Daoy (cell line): ENCODE measurements at regions not wholly inside any gene's neighbourhood (a gene's known extent, or its start where the extent isn't known, plus 50 kb on each side); places are given as distances from the start of the nearest gene placed in this dataset.
A peak's percentile ranks its signal among the peaks of the same experiment; 100 is the strongest.

Experiments
- DNase-seq: peaks from one replicate; pipeline ENCODE4 v3.0.0-alpha.2; 2015; ENCODE audit warnings: low read depth

DNA sequence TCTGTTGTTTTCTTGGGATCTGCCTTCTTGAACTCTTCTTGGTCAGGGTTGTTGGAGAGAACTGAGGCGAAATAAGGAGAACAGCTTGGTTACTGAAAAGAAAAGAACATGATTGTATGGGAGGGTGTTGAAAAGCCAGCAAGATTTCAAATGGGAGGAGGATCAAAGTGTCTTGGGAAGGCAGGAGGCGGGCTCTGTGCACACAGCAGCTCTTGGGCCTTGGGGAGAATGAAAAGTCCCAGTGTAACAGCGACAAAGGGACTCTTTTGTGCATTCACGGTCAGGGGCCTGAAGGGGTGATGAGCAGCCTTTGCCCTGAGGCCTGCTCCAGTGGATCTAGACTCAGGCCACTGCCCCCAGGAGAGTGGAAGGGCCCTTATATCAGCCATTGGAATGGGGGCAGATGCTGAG lies 135.4 kb downstream of the ADAMTS15 start:
- no peak for DNase-seq

DNA sequence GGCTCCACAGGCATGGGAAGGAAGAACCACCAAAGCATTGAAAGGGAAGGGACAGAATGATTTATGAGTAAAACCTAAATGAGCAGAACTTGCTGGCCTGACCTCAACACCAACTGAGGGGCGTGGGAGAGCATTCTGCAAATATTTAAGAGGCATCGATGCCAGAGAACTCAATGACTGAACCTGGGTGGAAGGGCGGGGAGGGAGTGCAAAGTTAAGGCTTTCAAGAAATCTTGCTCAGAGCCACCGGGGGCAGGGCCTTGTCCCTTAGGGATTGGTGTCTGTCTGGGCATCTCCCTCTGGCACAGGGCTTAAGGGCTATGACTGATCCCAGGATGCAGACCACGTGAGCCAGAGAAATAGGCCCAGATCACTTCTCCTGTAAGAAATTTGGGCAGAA lies 137.1 kb downstream of the ADAMTS15 start:
- DNase-seq, result peak; percentile 39

DNA sequence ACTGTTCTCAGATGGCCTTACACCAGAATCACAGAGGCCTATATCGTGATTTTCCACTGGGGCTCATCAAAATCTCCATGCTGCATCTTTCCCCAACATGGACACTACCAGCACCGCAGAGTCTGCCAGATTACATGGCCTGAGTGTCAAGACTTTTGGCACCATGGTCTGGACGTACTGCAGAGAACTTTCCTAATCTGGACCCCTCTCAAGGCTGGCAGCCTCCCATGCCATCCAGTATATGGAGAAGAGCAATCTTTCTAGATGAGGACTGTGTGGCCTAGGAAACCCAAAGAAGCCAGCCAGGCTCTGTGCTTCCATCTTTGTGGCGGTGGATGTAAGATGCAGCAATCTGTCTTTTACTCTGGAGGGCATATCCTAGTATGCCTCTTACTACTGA lies 139.2 kb downstream of the ADAMTS15 start:
- DNase-seq, result no peak

DNA sequence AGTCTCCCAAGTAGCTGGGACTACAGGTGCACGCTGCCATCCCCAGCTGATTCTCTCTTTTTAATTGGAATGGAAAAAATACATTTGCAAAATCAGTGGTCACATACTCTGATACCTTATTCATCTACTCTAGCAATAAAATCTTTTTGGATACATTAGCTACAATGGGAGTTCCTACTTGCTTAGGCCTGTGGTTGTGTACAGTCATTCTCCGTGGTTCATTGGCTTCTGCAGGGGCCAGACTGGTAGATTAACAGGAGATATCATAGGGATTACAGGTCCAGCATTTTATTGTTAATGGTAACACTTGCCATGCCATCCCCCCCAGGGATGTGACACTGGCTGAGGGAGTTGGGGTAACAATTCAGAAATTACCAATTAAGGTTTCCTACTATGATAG lies 140.0 kb downstream of the ADAMTS15 start:
- no peak for DNase-seq

DNA sequence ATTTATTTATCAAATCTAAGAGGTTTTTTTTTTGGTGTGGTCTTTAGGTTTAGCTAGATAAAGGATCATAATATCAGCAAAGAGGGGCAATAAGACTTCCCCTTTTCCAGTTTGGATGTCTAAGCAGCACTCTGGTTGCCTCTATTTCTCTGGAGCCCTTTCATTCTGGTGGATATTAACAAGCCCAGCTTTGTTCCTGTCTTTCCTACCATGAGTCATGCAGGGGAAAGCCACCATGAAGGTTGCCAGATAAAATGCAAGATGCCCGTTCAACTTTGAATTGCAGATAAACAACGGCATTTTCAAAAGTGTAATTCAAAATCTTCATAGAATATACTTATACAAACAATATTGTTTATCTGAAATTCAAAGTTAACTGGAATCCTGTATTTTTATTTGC lies 143.6 kb downstream of the ADAMTS15 start:
- DNase-seq, result peak; percentile 28

DNA sequence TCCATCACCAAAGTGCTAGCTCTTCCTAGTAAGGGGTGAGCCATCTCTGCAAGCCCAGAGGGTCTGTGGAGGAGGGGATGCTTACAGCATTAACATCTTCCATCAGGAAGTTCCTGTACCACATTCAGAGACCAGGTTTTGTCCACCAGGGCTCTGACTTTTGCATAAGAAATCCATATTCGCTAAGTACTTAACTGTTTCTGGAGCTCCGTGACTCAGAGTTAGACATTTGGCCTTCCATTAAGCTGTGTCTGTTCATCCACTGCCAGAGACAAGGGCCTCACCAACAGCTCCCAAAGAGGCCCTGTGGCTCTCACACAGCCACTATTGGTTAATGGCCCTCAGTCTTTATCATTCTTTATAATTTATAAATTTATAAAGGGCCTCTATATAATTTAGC lies 144.6 kb downstream of the ADAMTS15 start:
- peak; percentile 27 for DNase-seq

DNA sequence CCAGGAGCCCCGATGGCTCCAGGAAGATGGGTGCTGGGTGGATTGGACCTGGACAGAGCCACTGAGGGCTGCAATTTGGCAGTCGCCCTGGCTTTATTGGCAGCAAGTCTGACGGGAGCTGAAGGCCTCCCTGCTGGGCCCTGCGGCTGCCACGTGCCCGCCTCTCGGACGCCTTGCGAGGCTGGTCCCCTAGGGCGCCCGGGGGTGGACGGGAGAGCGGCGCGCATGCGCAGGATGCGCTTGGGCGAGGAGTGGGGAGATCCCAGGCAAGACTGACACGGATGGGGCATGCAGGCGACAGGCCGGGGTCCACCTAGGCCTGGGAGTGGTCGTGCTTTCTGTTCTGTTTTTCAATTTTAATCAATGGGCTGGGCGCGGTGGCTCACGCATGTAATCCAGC lies 150.0 kb downstream of the ADAMTS15 start:
- no peak for DNase-seq

DNA sequence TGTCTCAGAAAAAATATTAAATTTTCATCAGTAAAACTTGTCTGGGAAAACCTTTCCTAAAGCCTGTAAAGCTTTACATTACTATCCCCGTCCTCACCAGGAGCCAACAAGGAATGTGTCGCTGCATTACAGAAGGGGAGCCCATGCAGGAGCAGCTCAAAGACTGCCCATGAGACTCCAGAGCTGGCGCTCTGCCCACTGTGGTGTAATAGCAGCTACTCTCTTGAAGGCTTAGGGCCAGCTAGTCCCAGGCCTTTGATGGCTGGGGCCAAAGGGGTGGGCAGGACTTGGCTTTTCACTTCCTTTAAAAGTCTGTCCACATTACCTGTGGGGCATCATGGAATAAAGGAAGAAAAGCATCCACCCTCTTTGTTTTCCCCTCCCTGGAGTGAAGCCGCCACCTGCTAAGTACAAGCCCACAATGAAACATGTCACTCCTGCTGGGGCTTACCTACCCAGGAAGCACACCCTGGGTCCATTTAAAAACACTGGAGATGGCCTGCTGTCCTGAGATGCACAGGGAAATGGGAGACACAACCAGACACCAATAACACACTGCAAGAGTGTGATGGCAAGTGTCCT lies 150.7 kb downstream of the ADAMTS15 start:
- DNase-seq, result no peak

DNA sequence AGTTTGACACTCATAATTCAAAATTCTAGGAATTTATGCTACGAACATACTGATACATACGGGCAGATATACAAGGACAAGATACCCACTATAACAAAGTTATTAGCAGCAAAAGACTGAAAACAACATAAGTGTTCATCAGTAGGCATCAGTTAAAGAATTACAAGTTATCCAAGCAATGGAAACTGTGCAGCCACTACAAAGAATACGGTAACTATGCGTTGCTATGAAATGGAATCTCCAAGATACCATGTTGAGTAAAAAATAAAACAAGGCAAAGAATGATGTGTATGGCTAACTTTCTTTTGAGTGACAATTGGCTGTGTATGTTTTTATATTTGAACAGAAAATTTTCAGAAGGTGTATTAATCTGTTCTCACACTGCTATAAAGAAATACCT lies 151.7 kb downstream of the ADAMTS15 start:
- no peak for DNase-seq

DNA sequence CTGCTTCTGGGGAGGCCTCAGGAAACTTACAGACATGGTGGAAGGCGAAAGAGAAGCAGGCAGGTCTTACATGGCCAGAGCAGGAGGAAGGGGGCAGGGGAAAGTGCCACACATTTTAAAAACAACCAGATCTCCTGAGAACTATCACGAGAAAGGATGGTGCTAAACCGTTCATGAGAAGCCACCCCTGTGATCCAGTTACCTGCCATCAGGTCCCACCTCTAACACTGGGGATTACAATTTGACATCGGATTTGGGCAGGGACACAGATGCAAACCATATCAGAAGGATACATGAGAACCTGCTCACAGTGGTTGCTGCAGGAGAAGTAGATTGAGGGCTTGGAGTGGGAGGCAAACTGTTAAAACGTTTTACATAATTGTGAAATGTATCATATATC lies 152.2 kb downstream of the ADAMTS15 start:
- no peak for DNase-seq

DNA sequence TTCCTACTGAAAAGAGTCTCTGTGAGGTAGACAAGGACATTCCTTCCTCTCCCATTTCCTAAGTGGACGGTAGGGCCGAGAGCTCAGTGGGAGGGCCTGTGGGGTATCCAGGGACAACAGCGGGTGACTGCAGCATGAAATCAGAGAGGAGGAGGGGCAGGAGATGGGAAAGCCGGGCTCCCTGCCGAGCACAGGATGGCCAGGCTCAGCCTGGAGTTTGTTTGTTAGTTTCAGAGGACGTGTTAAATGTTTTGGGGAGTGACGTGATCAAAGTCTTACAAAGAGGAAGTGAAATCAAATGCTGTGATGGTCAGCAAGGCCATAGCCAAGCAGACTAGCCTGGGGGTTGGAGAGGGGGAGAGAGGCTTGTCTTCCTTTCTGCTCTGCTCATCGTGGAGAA lies 152.7 kb downstream of the ADAMTS15 start:
- DNase-seq, result peak; percentile 71

DNA sequence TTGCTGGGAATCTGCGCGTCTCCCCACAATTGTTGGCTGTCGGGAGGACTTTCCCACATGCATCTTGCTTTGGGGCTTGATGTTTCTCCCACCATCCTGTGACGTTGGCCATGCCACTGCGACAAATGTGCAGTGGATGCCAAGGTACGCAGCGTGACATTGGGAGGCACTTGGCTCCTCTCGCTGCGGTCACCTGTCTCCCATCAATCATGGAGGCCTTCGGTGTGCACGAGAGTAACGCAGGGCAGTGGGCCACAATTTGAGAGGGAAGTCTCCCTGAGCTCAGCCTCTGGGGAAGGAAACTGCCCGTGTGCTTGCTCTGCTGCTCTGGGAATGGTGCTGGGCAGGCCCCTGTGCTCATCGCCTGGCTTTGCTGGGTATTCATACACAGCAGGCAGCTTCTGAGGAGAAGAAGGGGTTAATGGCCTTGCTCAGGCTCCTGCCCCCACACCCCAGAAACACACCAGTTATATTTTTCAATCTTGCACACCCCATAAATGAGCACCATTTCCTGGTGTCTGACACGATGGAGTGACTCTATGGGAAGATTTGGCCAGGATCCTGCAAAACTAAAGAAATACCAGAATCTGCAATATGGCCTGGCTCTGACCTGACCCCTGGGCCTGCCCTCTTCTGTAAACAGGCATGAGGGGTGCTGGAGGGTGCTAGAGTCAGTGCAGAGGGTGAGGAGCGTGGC lies 153.5 kb downstream of the ADAMTS15 start:
- DNase-seq, result no peak

DNA sequence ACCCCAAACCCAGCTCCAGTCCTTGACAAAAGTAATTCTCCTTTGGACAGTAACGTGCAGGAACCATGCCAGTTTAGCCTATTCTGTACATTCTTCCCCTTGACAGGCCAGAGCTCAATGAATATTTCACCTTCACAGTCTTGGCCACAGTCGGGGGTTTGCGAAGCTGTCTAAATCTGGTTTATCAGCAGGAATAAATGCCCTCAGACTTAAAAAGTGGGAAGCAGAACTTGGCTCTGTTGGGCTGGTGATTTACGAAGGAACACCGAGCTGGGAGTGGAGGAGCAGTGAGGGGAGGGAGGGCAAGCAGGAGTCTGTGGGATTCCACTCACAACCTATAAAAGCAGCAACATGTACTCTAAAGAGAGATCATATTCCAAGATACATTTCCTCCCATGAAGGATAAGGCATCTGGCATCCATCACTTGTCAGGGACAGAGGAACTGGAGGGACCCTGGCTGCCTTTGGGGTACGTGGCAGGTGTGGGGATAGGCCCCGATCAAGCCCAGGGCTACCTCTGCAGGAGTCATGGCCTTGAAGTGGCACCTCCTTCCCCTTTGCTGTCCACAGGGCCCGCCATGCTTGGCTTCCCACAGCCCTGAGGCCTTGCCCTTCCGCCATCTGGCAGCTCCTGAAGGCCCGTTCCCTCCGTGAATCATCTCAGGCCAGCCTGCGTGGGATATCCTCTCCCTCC lies 154.3 kb downstream of the ADAMTS15 start:
- no peak for DNase-seq

DNA sequence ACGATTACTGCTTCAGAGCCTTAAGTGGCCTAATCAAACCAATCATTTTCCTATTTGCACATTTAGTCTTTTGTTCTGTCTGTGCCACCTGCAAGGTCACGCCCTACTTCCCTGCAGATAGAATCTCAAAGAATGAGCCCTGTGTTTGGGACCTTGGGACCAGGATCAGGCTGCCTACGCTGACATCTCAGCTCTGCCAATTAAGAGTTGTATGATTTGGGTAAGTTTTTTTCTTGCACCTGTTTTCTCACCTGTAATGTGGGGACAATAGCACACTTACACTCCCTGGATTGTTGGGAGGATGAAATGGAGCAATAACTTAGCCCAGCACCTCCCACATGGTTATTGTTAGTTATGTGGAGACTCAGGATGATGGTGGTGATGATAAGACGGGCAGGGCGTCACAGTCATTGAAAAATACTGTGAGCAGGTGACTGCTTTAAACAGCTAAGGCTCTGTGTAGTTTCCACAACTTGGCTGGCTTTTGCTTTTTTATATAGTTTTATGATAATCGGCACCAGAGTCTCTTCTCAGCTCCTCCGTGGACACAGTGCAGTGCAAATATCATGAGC lies 155.0 kb downstream of the ADAMTS15 start:
- no peak for DNase-seq

DNA sequence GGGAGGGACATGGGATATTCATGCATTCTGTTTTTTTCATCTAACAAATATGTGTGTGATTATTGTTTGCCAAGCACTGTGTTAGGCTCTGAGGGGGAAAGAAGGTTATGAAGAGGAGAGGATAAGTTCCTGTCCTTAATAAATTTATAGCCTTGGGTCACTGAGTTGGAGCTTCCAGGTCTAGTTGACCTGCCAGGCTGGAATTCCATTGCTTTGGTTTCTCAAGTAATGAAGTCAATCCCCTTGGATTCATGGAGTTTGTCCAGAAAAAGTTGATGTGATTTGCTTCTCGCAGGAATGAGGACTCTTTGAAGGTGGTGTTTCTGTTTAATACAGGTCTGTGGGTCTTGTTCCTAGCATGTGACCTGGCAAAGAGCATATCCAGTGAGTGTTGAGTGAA lies 156.2 kb downstream of the ADAMTS15 start:
- DNase-seq, result no peak

DNA sequence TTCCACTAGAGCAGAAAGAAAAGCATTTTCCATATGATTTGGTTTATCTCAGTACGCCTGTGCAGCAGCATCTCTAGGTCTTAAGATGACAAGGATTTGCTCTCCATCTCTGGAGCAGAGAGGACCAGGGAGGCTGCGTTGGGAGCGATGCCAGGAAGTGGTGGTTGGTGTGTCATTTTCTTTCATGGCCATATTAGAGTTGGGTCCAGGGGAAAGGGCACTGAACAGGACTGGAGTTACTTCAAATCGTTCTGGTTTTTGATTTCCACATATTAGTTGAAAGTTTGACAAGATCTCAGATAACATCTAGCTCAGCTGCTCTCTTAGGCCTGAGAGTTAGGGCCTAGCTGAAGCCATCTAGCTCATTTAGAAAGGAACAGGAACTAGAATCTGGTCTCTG lies 157.7 kb downstream of the ADAMTS15 start:
- peak; percentile 78 for DNase-seq

DNA sequence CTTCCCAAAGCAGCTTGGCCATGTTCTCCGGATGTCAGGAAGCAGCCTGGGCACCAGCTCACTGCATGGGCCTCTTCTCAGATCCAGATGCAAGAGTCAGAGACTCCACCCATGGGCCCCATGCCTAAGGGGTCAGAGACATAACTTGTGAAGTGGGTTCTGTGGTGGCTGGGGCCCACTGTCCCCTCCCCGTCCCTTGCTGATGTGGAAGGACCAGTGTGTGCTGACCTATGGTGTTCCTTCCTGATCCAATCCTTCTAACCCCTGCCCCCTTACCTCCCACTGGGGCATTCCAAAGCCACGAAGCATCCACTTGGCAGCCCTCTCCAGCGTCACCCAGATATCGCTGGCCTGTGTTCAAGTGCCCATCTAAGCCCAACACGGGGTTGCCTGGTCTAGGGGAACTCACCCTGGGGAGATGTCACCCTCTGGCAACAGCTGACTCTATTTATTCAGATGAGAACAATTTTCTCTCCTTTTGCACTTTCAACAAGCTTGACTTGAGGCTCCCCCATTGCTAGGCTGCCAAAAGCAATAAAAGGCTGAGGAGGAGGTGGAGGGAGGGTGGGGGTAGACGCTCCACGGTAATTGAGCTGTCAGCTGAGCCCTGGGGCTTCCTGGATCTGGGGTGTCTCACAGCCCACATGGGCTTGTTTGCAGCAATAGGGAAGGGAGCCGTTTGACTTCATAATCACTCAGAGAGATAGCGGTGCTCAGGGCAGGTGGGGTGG lies 158.5 kb downstream of the ADAMTS15 start:
- DNase-seq, result peak; percentile 46

DNA sequence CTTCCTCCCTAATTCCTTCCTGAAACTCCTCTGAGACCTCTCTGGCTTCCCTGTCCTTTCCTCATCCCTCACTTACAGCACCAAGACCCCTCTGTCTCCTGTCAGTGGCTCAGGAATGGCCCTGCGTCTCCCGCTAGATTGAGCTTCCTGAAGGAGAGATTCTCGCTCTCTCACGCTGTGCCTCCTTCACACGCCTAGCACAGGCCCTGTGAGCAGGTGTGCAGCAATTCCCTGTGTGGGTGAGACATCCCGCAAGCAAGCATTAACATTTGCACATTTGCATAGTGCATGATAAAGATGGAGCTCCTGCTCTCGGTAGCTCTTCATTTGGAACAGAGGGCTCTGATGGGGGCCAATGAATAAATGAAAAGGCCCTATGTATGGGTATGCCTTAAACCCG lies 159.8 kb downstream of the ADAMTS15 start:
- no peak for DNase-seq

DNA sequence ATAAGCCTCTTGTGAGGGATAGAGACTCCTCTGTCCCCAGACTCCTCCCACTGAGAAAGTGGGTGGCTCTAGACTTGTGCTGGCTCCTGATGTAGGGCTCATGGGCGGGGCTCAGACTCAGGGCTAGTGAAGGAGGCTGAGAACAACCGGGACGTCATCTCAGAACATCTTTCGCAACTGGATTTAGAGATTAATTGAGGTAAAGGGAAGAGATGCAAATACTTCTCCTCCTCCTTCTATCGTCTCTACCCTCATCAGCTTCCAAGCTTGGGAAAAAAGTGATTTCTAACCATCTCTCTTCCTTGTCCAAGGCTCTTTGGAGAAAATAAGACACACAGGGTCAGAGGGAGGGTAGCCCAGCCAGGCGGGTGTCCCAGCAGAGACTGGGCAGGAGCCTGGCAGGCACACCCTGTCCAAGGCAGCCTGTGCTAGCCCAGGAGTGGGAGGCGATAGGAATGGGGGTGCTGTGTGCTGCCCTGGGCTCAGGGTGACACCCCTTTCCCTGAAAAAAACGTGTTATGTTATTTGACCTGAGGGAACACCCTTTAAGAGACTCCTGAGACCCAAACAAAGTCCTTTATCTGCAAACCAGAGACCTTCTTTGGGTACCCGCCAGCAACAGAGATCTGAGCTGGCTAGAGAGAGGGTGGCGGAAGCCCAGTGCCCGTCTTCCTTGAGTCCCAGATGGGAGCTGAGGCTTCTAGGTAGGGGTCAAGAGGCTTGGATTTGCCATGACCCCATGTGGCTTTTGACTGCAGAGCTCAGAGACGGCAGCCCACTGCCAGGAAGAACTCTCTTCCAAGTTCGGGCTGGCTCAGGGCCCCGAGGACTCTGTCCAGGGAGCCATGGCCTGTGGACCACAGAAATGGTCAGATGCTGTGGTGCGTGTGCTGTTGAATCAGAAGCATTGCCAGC lies 160.9 kb downstream of the ADAMTS15 start:
- DNase-seq, result no peak

DNA sequence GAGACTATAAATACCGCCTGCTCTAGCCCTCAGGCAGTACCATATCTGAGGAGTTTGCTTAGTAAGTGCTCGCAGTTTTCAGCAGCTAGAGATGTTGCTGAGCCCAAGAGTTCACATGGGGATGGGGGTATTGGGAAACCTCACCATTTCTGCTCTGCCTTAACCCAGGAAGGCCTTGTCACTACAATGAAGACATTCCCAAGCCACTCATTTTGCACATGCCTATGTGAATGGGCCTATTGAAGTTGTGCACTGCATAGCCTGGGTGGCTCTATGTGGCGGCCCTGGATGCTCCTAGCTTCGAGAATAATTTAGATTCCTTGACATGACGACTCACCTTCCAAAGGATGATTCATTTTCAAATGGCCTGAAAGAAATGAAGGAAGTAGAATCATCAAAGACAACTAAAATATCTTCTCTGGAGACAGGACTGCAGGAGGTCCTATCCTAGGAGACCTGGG lies 163.4 kb downstream of the ADAMTS15 start:
- DNase-seq, result no peak

DNA sequence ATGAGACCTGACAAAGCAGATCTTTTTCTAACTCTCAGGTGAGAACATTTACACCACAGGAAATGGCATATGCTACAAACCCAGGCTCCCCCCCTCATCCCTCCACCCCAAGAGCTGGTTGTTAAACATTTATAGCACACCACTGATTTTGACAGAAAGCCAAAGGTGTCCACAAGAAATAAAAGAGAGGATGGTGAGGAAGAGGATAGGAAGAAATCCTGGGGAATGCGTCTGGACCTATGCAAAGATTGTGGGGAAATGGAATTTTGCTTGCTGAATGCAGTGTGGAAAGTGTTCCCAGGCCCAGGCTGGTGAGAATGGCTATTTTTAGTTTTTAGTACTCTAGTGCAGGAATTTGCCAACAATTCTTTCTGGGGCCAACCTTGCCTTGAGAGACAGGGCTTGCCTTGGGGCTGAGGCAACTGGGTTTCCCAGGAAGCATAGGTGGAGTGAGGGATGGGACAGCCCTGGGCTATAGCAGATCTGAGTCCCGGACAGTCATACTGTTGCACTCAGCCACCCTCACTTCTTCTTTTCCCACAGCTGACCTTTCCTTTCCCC lies 163.9 kb downstream of the ADAMTS15 start:
- DNase-seq, result no peak
